PFSK-1 (cell line): ENCODE measurements at regions not wholly inside any gene's neighbourhood (a gene's known extent, or its start where the extent isn't known, plus 50 kb on each side); places are given as distances from the start of the nearest gene placed in this dataset.
A peak's percentile ranks its signal among the peaks of the same experiment; 100 is the strongest.

Experiments used
- FOXP2 ChIP-seq: optimal IDR thresholded peaks from 2 replicates; pipeline ENCODE3; 2011; ENCODE audit warnings: borderline replicate concordance, control low read depth, inconsistent platforms; ENCODE audit not compliant: insufficient read depth; ENCODE audit errors: extremely low read length, extremely low read depth
- POLR2AphosphoS5 ChIP-seq: IDR thresholded peaks from 2 replicates; pipeline ENCODE4 v1.6.1; 2012; ENCODE audit warnings: low read depth, mild to moderate bottlenecking, control low read depth, low read length, moderate library complexity
- SIN3A ChIP-seq: IDR thresholded peaks from 2 replicates; pipeline ENCODE4 v1.6.1; 2012; ENCODE audit warnings: mild to moderate bottlenecking, low read length, moderate library complexity, borderline replicate concordance; ENCODE audit not compliant: insufficient read depth
- TAF1 ChIP-seq: IDR thresholded peaks from 2 replicates; pipeline ENCODE4 v1.6.1; 2012; ENCODE audit warnings: low read length, control low read depth, borderline replicate concordance; ENCODE audit not compliant: insufficient read depth
- TF ChIP-seq, protein P1 (sequence below), 2 experiments: IDR thresholded peaks; 2 replicates each; pipeline versions ENCODE4 v1.6.1 to v1.8.0; 2011 to 2012; ENCODE audit warnings: low read depth in 2 of 2, low read length in 2 of 2, control low read depth in 1 of 2, inconsistent platforms in 1 of 2, mild to moderate bottlenecking in 1 of 2, moderate library complexity in 1 of 2; ENCODE audit not compliant: insufficient read depth in 1 of 2

DNA sequence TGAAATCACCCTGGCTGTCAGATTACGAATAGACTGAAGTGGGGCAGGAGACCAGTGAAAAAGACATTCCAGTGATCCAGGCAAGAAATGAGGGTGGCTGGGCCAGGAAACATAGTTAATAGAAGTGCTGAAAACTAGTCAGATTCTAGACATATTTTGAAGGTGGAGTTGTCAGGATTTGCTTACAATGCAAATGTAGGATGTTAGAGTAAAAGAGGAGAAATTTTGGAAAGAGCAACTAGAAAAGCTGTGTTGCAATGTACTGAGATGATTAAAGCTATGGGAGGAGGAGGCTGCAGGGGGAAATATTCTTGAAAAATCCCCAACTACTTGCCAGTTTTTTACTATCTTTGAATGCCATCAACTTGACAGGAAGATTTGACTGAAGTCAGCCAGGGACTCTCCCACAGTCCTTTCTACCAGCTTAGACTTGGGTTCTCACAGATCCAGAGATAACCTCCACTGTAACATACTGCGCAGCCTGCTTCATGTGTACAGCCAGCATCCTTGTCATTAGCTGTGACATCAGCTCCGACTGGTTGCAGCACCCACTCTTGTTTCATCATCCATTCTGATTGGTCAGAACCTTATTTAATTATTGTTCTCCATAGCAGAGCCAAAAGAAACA is 109.7 kb downstream of the TSEN15 start:
- TF ChIP-seq POLR2AphosphoS5 (no peak), TAF1 (0 out of 2 replicates have a peak, but pooled peaks have one; percentile 17), SIN3A (peak; percentile 54; the same call in 1 of the 2 replicates), FOXP2 (peak; percentile 49)
- TF ChIP-seq, protein P1, sequence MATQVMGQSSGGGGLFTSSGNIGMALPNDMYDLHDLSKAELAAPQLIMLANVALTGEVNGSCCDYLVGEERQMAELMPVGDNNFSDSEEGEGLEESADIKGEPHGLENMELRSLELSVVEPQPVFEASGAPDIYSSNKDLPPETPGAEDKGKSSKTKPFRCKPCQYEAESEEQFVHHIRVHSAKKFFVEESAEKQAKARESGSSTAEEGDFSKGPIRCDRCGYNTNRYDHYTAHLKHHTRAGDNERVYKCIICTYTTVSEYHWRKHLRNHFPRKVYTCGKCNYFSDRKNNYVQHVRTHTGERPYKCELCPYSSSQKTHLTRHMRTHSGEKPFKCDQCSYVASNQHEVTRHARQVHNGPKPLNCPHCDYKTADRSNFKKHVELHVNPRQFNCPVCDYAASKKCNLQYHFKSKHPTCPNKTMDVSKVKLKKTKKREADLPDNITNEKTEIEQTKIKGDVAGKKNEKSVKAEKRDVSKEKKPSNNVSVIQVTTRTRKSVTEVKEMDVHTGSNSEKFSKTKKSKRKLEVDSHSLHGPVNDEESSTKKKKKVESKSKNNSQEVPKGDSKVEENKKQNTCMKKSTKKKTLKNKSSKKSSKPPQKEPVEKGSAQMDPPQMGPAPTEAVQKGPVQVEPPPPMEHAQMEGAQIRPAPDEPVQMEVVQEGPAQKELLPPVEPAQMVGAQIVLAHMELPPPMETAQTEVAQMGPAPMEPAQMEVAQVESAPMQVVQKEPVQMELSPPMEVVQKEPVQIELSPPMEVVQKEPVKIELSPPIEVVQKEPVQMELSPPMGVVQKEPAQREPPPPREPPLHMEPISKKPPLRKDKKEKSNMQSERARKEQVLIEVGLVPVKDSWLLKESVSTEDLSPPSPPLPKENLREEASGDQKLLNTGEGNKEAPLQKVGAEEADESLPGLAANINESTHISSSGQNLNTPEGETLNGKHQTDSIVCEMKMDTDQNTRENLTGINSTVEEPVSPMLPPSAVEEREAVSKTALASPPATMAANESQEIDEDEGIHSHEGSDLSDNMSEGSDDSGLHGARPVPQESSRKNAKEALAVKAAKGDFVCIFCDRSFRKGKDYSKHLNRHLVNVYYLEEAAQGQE (IDR thresholded peaks at IDR 0.05; ENCODE audit: insufficient read depth in 1 of 2, low read depth in 2 of 2, low read length in 2 of 2), result 0 out of 4 replicates have a peak, but pooled peaks of 1 of the 2 experiments have one; percentile 11
